ENCODE measurements at regions not wholly inside any gene's neighbourhood (a gene's known extent, or its start where the extent isn't known, plus 50 kb on each side); places are given as distances from the start of the nearest gene placed in this dataset.

DNA sequence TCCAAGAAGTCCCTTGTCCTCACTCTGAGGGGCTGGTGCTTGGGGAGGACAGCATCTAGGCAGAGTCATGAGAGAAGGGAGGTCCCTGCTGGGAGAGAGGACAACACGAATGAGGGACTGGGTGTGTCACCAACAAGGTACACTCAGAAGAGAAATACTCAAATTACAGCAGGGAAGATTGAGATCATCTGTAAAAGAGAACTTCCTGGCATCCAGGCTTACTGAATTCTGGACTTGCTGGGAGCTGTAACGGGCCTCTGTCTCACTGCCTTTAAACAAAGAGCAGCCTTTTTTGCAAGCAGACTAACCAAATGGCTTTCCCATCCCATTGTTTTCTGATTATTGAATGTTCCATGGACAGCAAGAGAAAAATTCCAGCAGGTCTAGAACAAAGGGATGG, 195.7 kb upstream of the RAB4A start:
- Histone ChIP-seq H3K9me3 (ENCODE audit: insufficient read depth, low read length) (no peaks in the 10 kb centered on the region), H3K4me2 (ENCODE audit: low read length) (no peak overlapping the region)

GRCh38 chr1:229075716-229076115, 195.2 kb upstream of the RAB4A start:
- Histone ChIP-seq H3K36me3 (replicated peaks; ENCODE audit: low read depth, low read length) (no peaks in the 10 kb centered on the region), H3K27ac (ENCODE audit: low read length) (no peak overlapping the region)
- no peak for TF ChIP-seq CTCF (IDR thresholded peaks at IDR 0.05; ENCODE audit: low read depth, low read length)
- no peak for TF ChIP-seq EZH2phosphoT487 (IDR thresholded peaks at IDR 0.05; ENCODE audit: low read depth)

More for the DNA sequence above, 195.7 kb upstream of the RAB4A start:
- Histone ChIP-seq H3K4me3 (ENCODE audit: low read length) (no peak overlapping the region), H3K9ac (ENCODE audit: low read length) (no peak overlapping the region), H3K4me1 (ENCODE audit: low read length) (no peaks in the 10 kb centered on the region), H3K27ac (ENCODE audit: low read length) (no peak overlapping the region), H2AFZ (ENCODE audit: low read depth, low read length) (no peak overlapping the region), H3K36me3 (replicated peaks; ENCODE audit: low read depth, low read length) (no peaks in the 10 kb centered on the region), H3K79me2 (ENCODE audit: low read length) (no peaks in the 10 kb centered on the region), H3K27me3 (ENCODE audit: low read depth, low read length) (peaks cover 34% of the 10 kb centered on the region), H4K20me1 (ENCODE audit: insufficient read depth, low read length) (no peaks in the 10 kb centered on the region)
- no peak for TF ChIP-seq EZH2phosphoT487 (IDR thresholded peaks at IDR 0.05; ENCODE audit: low read depth)
- TF ChIP-seq CTCF (IDR thresholded peaks at IDR 0.05; ENCODE audit: low read depth, low read length), result no peak

DNA sequence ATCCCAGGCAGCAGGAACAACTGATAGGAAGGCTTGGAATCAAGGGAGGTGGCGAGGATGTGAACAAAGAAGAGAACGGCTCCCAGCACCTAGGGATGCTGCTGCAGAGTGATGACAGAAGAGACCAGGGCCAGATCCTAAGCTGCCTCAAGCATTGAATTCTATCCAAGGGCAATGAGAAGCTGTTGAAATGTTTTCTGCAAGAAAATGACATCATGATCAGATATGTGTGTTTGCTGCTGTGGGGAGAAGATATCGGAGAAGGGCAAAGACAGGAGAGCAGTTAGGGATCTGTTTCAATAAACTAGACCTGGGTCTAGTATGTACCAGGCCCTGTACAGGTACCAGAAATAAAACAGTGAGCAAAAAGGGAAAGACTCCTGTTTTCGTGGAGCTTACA, 194.7 kb upstream of the RAB4A start:
- Histone ChIP-seq H3K9me3 (ENCODE audit: insufficient read depth, low read length) (no peaks in the 10 kb centered on the region), H3K9ac (ENCODE audit: low read length) (no peak overlapping the region), H3K79me2 (ENCODE audit: low read length) (no peaks in the 10 kb centered on the region), H3K27ac (ENCODE audit: low read length) (no peak overlapping the region), H3K4me3 (ENCODE audit: low read length) (no peak overlapping the region), H3K27me3 (ENCODE audit: low read depth, low read length) (peaks cover 41% of the 10 kb centered on the region), H3K36me3 (replicated peaks; ENCODE audit: low read depth, low read length) (no peaks in the 10 kb centered on the region), H3K4me2 (ENCODE audit: low read length) (no peak overlapping the region), H4K20me1 (ENCODE audit: insufficient read depth, low read length) (no peaks in the 10 kb centered on the region), H2AFZ (ENCODE audit: low read depth, low read length) (no peak overlapping the region), H3K4me1 (ENCODE audit: low read length) (no peaks in the 10 kb centered on the region)
- TF ChIP-seq CTCF (IDR thresholded peaks at IDR 0.05; ENCODE audit: low read depth, low read length) (no peak), EZH2phosphoT487 (IDR thresholded peaks at IDR 0.05; ENCODE audit: low read depth) (no peak)

More at GRCh38 chr1:229075716-229076115, 195.2 kb upstream of the RAB4A start:
- H3K27me3 ChIP-seq (ENCODE audit: low read depth, low read length), result peaks cover 38% of the 10 kb centered on the region
- no peak overlapping the region for H3K9ac ChIP-seq (ENCODE audit: low read length)
- H3K4me1 ChIP-seq (ENCODE audit: low read length), result no peaks in the 10 kb centered on the region
- no peak overlapping the region for H3K4me3 ChIP-seq (ENCODE audit: low read length)
- H4K20me1 ChIP-seq (ENCODE audit: insufficient read depth, low read length), result no peaks in the 10 kb centered on the region
- H3K9me3 ChIP-seq (ENCODE audit: insufficient read depth, low read length), result no peaks in the 10 kb centered on the region
- H3K4me2 ChIP-seq (ENCODE audit: low read length), result no peak overlapping the region
- no peaks in the 10 kb centered on the region for H3K79me2 ChIP-seq (ENCODE audit: low read length)
- no peak overlapping the region for H2AFZ ChIP-seq (ENCODE audit: low read depth, low read length)

DNA sequence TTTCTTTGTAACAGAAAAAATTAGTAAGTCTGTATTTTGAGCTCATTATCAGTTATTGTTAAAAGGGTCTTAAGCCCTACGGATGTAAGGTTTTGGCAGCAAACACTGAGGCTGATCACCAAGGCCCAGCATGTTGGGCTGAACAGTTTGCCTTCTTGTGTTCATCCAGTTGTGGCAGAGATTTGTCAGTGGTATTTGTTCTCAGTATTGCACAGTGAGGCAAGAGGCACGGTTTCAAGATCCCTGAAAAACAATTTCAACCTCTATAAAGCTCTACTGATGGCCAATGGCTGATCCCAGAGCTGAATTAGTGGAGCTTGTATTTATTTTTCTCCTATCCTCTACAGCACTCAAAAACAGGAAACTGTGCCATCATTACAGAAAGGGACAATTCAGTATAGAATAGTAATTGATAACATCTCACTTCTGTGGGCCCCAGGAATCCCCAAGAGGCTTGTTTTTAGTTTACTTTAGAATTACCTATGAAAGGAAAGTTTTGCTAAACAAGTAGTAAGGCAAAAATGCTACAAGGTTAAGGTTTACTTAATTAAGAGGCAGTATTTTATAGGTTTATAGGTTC, 191.8 kb upstream of the RAB4A start:
- Histone ChIP-seq H3K9me3 (ENCODE audit: insufficient read depth, low read length) (peaks cover 10% of the 10 kb centered on the region; the same call in 1 of the 2 replicates), H2AFZ (ENCODE audit: low read depth, low read length) (no peak overlapping the region), H3K9ac (ENCODE audit: low read length) (no peak overlapping the region), H3K36me3 (replicated peaks; ENCODE audit: low read depth, low read length) (no peaks in the 10 kb centered on the region), H3K27ac (ENCODE audit: low read length) (no peak overlapping the region), H3K79me2 (ENCODE audit: low read length) (no peaks in the 10 kb centered on the region), H3K27me3 (ENCODE audit: low read depth, low read length) (peaks cover 63% of the 10 kb centered on the region), H4K20me1 (ENCODE audit: insufficient read depth, low read length) (no peaks in the 10 kb centered on the region), H3K4me1 (ENCODE audit: low read length) (no peaks in the 10 kb centered on the region), H3K4me2 (ENCODE audit: low read length) (no peak overlapping the region), H3K4me3 (ENCODE audit: low read length) (no peak overlapping the region)
- TF ChIP-seq CTCF (IDR thresholded peaks at IDR 0.05; ENCODE audit: low read depth, low read length) (no peak), EZH2phosphoT487 (IDR thresholded peaks at IDR 0.05; ENCODE audit: low read depth) (no peak)

Measured in OCI-LY3 (cell line).